IMR-90 (cell line): ENCODE measurements at regions not wholly inside any gene's neighbourhood (a gene's known extent, or its start where the extent isn't known, plus 50 kb on each side); places are given as distances from the start of the nearest gene placed in this dataset.

ENCODE experiments used
- ATAC-seq: fragments of 200-7000 bp; cut with Tn5 transposase; 2 replicates; pipeline ENCODE4 v1.9.1; 2020; ENCODE audit warnings: low read depth, mild to moderate bottlenecking, moderate library complexity
- BruUV-seq: library from RNA; stranded (reverse); fragments of 400-500 nt; replicated peaks from 2 replicates; lab custom pipeline; 2021; lab: Mats Ljungman, UMichigan
- CTCF ChIA-PET: fragments of 300-600 bp; formaldehyde crosslinking; extraction: SDS; loops from one replicate; lab custom pipeline; 2021; ENCODE audit warnings: antibody characterized with exemption; lab: Yijun Ruan, JAX
- POLR2A ChIA-PET: fragments of 300-600 bp; sonication (Branson Sonifier 250); formaldehyde crosslinking; loops from one replicate; lab custom pipeline; 2022; ENCODE audit warnings: antibody characterized with exemption; ENCODE audit not compliant: unreplicated experiment; lab: Charles Lee
- DNase-seq: peaks from one replicate; pipeline ENCODE4 v3.0.0; 2013
- H2AFZ ChIP-seq: replicated peaks from 2 replicates; pipeline ENCODE3; 2013; ENCODE audit warnings: low read length, mild to moderate bottlenecking; ENCODE audit not compliant: poor library complexity
- H2AK5ac ChIP-seq: 2 replicates; pipeline ENCODE4 v1.6.1; 2013; ENCODE audit warnings: low read depth, low read length, inconsistent platforms
- H2AK9ac ChIP-seq: replicated peaks from 2 replicates; pipeline ENCODE3; 2013; ENCODE audit warnings: mild to moderate bottlenecking, low read depth, low read length, moderate library complexity; ENCODE audit not compliant: poor library complexity
- H2BK120ac ChIP-seq: 2 replicates; pipeline ENCODE4 v1.6.1; 2013; ENCODE audit warnings: low read depth, low read length, inconsistent platforms
- H2BK15ac ChIP-seq: 3 replicates; pipeline ENCODE4 v1.6.1; 2013; ENCODE audit warnings: low read depth, low read length, inconsistent platforms
- H2BK20ac ChIP-seq: 2 replicates; pipeline ENCODE4 v1.6.1; 2013; ENCODE audit warnings: low read depth, mild to moderate bottlenecking, inconsistent platforms, low read length, moderate library complexity
- H2BK5ac ChIP-seq: 2 replicates; pipeline ENCODE4 v1.6.1; 2013; ENCODE audit warnings: mild to moderate bottlenecking, low read depth, low read length, inconsistent platforms; ENCODE audit not compliant: poor library complexity, severe bottlenecking
- H3K14ac ChIP-seq: replicated peaks from 2 replicates; pipeline ENCODE4 v1.6.1; 2013; ENCODE audit warnings: low read depth, low read length, inconsistent platforms
- H3K18ac ChIP-seq: 2 replicates; pipeline ENCODE4 v1.6.1; 2013; ENCODE audit warnings: low read depth, low read length, control low read depth
- H3K23ac ChIP-seq: 2 replicates; pipeline ENCODE4 v1.6.1; 2013; ENCODE audit warnings: low read depth, low read length, inconsistent platforms
- H3K27ac ChIP-seq: 2 replicates; pipeline ENCODE4 v1.5.1; 2013; ENCODE audit warnings: mild to moderate bottlenecking, control low read depth, low read length; ENCODE audit not compliant: insufficient read depth
- H3K27me3 ChIP-seq: 2 replicates; pipeline ENCODE4 v1.6.1; 2013; ENCODE audit warnings: low read length; ENCODE audit not compliant: control insufficient read depth, insufficient read depth
- H3K36me3 ChIP-seq: 2 replicates; pipeline ENCODE4 v1.6.1; 2013; ENCODE audit warnings: low read length, mixed read lengths; ENCODE audit not compliant: control insufficient read depth, insufficient read depth
- H3K4ac ChIP-seq: 2 replicates; pipeline ENCODE4 v1.6.1; 2013; ENCODE audit warnings: low read depth, low read length, inconsistent platforms
- H3K4me1 ChIP-seq: 2 replicates; pipeline ENCODE4 v1.6.1; 2013; ENCODE audit warnings: low read length, mixed read lengths; ENCODE audit not compliant: control insufficient read depth, insufficient read depth
- H3K4me2 ChIP-seq: 2 replicates; pipeline ENCODE4 v1.6.1; 2013; ENCODE audit warnings: low read depth, mild to moderate bottlenecking, control low read depth, low read length, moderate library complexity
- H3K4me3 ChIP-seq: 2 replicates; pipeline ENCODE4 v1.5.1; 2013; ENCODE audit warnings: low read depth, mild to moderate bottlenecking, control low read depth, low read length, moderate library complexity; ENCODE audit not compliant: insufficient read depth
- H3K56ac ChIP-seq: 2 replicates; pipeline ENCODE4 v1.6.1; 2013; ENCODE audit warnings: low read length, inconsistent platforms; ENCODE audit not compliant: insufficient read depth; ENCODE audit errors: extremely low read depth
- H3K79me1 ChIP-seq, 2 experiments: 2 replicates each; pipeline ENCODE4 v1.6.1; 2013; ENCODE audit warnings: low read length in 2 of 2, inconsistent platforms in 1 of 2, low read depth in 1 of 2
- H3K9ac ChIP-seq: 2 replicates; pipeline ENCODE4 v1.6.1; 2013; ENCODE audit warnings: low read depth, low read length, control low read depth
- H3K9me1 ChIP-seq: 2 replicates; pipeline ENCODE4 v1.6.1; 2013; ENCODE audit warnings: low read length, inconsistent platforms; ENCODE audit not compliant: insufficient read depth
- H3K9me3 ChIP-seq: 2 replicates; pipeline ENCODE4 v1.6.1; 2013; ENCODE audit warnings: low read length; ENCODE audit not compliant: control insufficient read depth, insufficient read depth
- H4K20me1 ChIP-seq: 2 replicates; pipeline ENCODE4 v1.6.1; 2013; ENCODE audit warnings: low read length, inconsistent platforms; ENCODE audit not compliant: insufficient read depth
- H4K5ac ChIP-seq: 2 replicates; pipeline ENCODE4 v1.6.1; 2013; ENCODE audit warnings: mild to moderate bottlenecking, low read depth, low read length, control low read depth
- H4K8ac ChIP-seq, 2 experiments: 2 replicates each; pipeline ENCODE4 v1.6.1; 2013; ENCODE audit warnings: low read depth in 2 of 2, low read length in 2 of 2, control low read depth in 1 of 2, inconsistent platforms in 1 of 2
- H4K91ac ChIP-seq: 2 replicates; pipeline ENCODE4 v1.6.1; 2013; ENCODE audit warnings: low read depth, low read length, inconsistent platforms; ENCODE audit not compliant: insufficient read depth
- BHLHE40 ChIP-seq: fragments of 150-350 bp; IDR thresholded peaks from 2 replicates; pipeline ENCODE4 v1.6.1; 2016; ENCODE audit warnings: mild to moderate bottlenecking, low read depth, low read length
- CEBPB ChIP-seq: IDR thresholded peaks from 2 replicates; pipeline ENCODE4 v1.6.1; 2012; ENCODE audit warnings: low read depth, low read length, improper control_type of control experiment
- CHD1 ChIP-seq: IDR thresholded peaks from 2 replicates; pipeline ENCODE4 v1.6.1; 2012; ENCODE audit warnings: low read depth, low read length, improper control_type of control experiment
- FOS ChIP-seq: fragments of 150-350 bp; IDR thresholded peaks from 2 replicates; pipeline ENCODE4 v1.6.1; 2016; ENCODE audit warnings: low read depth, low read length
- MAFK ChIP-seq: IDR thresholded peaks from 2 replicates; pipeline ENCODE4 v1.6.1; 2012; ENCODE audit warnings: low read depth, low read length, improper control_type of control experiment
- MAZ ChIP-seq: IDR thresholded peaks from 2 replicates; pipeline ENCODE4 v1.6.1; 2012; ENCODE audit warnings: low read depth, mild to moderate bottlenecking, low read length, improper control_type of control experiment, moderate library complexity, borderline replicate concordance
- MXI1 ChIP-seq: IDR thresholded peaks from 2 replicates; pipeline ENCODE4 v1.6.1; 2012; ENCODE audit warnings: low read depth, mild to moderate bottlenecking, low read length, moderate library complexity, borderline replicate concordance
- NFE2L2 ChIP-seq: fragments of 150-350 bp; IDR thresholded peaks from 2 replicates; pipeline ENCODE4 v1.6.1; 2016; ENCODE audit warnings: low read depth, mild to moderate bottlenecking, low read length
- POLR2A ChIP-seq: IDR thresholded peaks from 2 replicates; pipeline ENCODE4 v1.6.1; 2012; ENCODE audit warnings: mild to moderate bottlenecking, low read depth, low read length
- RAD21 ChIP-seq: IDR thresholded peaks from 2 replicates; pipeline ENCODE4 v1.6.1; 2012; ENCODE audit warnings: low read length, improper control_type of control experiment
- RCOR1 ChIP-seq: IDR thresholded peaks from 2 replicates; pipeline ENCODE4 v1.6.1; 2012; ENCODE audit warnings: mild to moderate bottlenecking, low read length, improper control_type of control experiment; ENCODE audit not compliant: insufficient replicate concordance
- RFX5 ChIP-seq: IDR thresholded peaks from 2 replicates; pipeline ENCODE4 v1.8.0; 2012; ENCODE audit warnings: low read depth, mild to moderate bottlenecking, low read length, moderate library complexity
- WGBS, 2 experiments: methylation state at CpG; one replicate each; pipeline versions ENCODE4 v1.1.5 to v1.1.7; 2013; ENCODE audit warnings: missing lambda C conversion rate in 2 of 2; ENCODE audit not compliant: insufficient read length in 1 of 2; ENCODE audit errors: extremely low coverage in 2 of 2; 5-methylcytosine and 5-hydroxymethylcytosine counted together
- dilution Hi-C: fragments of 300-500 bp; cut with HindIII; formaldehyde crosslinking; loops from one replicate; pipeline ENCODE4 v1.14.3; 2018; ENCODE audit warnings: low sequenced_read_pairs; ENCODE audit not compliant: unreplicated experiment
- in situ Hi-C: fragments of 300-500 bp; cut with MboI; formaldehyde crosslinking; loops from 3 replicates; pipeline ENCODE4 v1.14.3; 2019; ENCODE audit warnings: low sequenced_read_pairs, inconsistent platforms, mixed read lengths
- intact Hi-C: fragments of 100-400 bp; cut with micrococcal nuclease; formaldehyde crosslinking; loops from 2 replicates; pipeline ENCODE4 v1.10.0; 2022
- TF ChIP-seq, protein P1 (sequence below): conservative IDR thresholded peaks from 2 replicates; pipeline ENCODE4 v1.5.1; 2012; ENCODE audit warnings: mild to moderate bottlenecking, low read depth, low read length, improper control_type of control experiment
- TF ChIP-seq, protein P2 (sequence below): fragments of 150-350 bp; IDR thresholded peaks from 2 replicates; pipeline ENCODE4 v1.6.1; 2016; ENCODE audit warnings: low read depth, mild to moderate bottlenecking, low read length, moderate library complexity, borderline replicate concordance
- TF ChIP-seq, protein P3 (sequence below): fragments of 150-350 bp; IDR thresholded peaks from 2 replicates; pipeline ENCODE4 v1.6.1; 2017; ENCODE audit warnings: mild to moderate bottlenecking, antibody characterized with exemption, low read length, low read depth

DNA sequence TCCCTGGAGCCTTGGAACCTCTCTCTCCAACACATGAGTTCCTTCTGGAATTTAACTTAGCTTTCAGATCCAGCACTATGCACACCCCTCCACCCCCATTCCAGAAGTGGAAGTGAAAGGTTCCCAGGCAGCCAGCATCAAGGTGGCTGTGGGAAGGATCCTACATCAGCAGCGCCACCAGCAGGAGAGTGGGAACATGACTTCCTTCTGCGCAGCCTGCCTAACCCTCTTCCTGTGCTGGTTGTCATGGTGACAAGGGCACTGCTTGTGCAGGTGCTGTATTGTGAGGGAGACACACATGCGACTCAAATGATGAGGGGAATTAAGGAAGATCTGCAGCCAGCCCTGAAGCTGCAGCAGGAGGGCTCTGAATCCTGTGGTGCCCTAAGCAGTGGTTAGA lies 904.5 kb upstream of the API5 start:
- Histone ChIP-seq H3K4me2 (no peak overlapping the region), H2BK15ac (no peak overlapping the region), H3K9ac (no peak overlapping the region), H4K20me1 (no peaks in the 10 kb centered on the region), H2AK9ac (no peak overlapping the region), H3K4me3 (no peak overlapping the region), H3K4ac (no peak overlapping the region), H4K91ac (no peak overlapping the region), H2BK120ac (no peak overlapping the region), H4K8ac (no peak overlapping the region), H3K14ac (no peak overlapping the region), H3K27me3 (no peaks in the 10 kb centered on the region), H3K36me3 (no peaks in the 10 kb centered on the region), H3K4me1 (no peaks in the 10 kb centered on the region), H3K79me1 (no peaks in the 10 kb centered on the region), H4K5ac (no peak overlapping the region), H3K23ac (no peak overlapping the region), H2BK5ac (no peak overlapping the region), H3K18ac (no peak overlapping the region), H3K56ac (no peak overlapping the region), H3K9me3 (peaks cover 5% of the 10 kb centered on the region), H2AFZ (no peak overlapping the region), H2AK5ac (no peak overlapping the region), H3K9me1 (no peaks in the 10 kb centered on the region), H3K27ac (no peak overlapping the region), H2BK20ac (no peak overlapping the region)
- intact Hi-C loops (no loop called here), dilution Hi-C loops (no loop called here), in situ Hi-C loops (no loop called here)
- no TSS peak for BruUV-seq
- ChIA-PET CTCF (no interaction called here), POLR2A (no interaction called here)
- ATAC-seq (no peak), DNase-seq (no peak)
- no CpG with 5 or more reads among the region's 3 CpGs for WGBS, 2 experiments
- TF ChIP-seq CEBPB, result no peak
- TF ChIP-seq, protein P1, sequence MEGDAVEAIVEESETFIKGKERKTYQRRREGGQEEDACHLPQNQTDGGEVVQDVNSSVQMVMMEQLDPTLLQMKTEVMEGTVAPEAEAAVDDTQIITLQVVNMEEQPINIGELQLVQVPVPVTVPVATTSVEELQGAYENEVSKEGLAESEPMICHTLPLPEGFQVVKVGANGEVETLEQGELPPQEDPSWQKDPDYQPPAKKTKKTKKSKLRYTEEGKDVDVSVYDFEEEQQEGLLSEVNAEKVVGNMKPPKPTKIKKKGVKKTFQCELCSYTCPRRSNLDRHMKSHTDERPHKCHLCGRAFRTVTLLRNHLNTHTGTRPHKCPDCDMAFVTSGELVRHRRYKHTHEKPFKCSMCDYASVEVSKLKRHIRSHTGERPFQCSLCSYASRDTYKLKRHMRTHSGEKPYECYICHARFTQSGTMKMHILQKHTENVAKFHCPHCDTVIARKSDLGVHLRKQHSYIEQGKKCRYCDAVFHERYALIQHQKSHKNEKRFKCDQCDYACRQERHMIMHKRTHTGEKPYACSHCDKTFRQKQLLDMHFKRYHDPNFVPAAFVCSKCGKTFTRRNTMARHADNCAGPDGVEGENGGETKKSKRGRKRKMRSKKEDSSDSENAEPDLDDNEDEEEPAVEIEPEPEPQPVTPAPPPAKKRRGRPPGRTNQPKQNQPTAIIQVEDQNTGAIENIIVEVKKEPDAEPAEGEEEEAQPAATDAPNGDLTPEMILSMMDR, result no peak
- no peak for TF ChIP-seq RFX5
- TF ChIP-seq RCOR1, result no peak
- TF ChIP-seq, protein P2, sequence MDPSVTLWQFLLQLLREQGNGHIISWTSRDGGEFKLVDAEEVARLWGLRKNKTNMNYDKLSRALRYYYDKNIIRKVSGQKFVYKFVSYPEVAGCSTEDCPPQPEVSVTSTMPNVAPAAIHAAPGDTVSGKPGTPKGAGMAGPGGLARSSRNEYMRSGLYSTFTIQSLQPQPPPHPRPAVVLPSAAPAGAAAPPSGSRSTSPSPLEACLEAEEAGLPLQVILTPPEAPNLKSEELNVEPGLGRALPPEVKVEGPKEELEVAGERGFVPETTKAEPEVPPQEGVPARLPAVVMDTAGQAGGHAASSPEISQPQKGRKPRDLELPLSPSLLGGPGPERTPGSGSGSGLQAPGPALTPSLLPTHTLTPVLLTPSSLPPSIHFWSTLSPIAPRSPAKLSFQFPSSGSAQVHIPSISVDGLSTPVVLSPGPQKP, result no peak
- TF ChIP-seq MAZ, result no peak
- TF ChIP-seq POLR2A, result no peak
- no peak for TF ChIP-seq MAFK
- no peak for TF ChIP-seq CHD1
- no peak for TF ChIP-seq RAD21
- no peak for TF ChIP-seq BHLHE40
- TF ChIP-seq MXI1, result no peak
- TF ChIP-seq, protein P3, sequence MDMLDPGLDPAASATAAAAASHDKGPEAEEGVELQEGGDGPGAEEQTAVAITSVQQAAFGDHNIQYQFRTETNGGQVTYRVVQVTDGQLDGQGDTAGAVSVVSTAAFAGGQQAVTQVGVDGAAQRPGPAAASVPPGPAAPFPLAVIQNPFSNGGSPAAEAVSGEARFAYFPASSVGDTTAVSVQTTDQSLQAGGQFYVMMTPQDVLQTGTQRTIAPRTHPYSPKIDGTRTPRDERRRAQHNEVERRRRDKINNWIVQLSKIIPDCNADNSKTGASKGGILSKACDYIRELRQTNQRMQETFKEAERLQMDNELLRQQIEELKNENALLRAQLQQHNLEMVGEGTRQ, result no peak
- no peak for TF ChIP-seq NFE2L2
- TF ChIP-seq FOS, result no peak
